ENCODE measurements at regions not wholly inside any gene's neighbourhood (a gene's known extent, or its start where the extent isn't known, plus 50 kb on each side); places are given as distances from the start of the nearest gene placed in this dataset.
"Not testable (repeated sequence)": the region's sequence is repeated elsewhere in the genome, so short reads cannot be mapped to it uniquely, and the experiment has no call there.

DNA sequence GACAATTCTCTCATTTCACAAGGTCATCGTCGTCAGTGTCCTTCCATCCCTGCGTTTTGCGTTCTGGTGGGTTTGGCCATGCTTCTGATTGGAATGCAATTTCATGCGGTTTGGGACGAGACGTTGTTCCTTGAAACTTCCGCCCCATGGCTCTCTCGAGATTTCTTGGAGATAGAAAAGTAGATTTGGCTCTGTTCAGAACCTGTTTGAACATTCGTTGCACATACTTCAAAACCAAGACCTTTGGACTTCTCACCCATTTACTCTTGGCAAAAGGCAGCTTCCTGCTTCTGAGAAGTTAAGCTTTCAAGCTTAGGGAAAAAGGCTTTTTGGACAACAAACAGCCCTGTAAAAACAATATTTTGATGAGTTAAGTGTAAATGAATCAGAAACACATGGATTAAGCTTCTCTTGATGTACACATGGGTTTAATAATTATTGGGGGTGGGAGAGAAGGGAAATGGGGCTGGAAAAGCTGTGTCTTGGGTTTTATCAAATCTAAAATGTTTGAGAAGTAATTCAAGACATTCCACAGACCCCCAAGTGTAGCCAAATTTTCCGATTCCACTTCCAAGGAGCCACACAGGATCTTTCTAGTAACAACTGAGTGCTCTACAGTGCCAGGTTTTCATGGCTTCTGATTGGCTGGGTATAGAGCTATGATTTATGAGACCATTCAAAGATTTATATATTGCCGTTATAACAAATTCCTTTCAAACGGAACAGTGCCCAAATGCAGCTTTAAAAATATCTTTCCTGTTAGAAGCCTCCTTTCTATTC is 467.2 kb downstream of the MED13L start:
- no peak for DNase-seq

GRCh38 chr12:115806000-115806399 is 471.5 kb downstream of the MED13L start:
- DNase-seq, result no peak

- no peak for DNase-seq
These were observed 474.7 kb downstream of the MED13L start for GRCh38 chr12:115802767-115803166.

DNA sequence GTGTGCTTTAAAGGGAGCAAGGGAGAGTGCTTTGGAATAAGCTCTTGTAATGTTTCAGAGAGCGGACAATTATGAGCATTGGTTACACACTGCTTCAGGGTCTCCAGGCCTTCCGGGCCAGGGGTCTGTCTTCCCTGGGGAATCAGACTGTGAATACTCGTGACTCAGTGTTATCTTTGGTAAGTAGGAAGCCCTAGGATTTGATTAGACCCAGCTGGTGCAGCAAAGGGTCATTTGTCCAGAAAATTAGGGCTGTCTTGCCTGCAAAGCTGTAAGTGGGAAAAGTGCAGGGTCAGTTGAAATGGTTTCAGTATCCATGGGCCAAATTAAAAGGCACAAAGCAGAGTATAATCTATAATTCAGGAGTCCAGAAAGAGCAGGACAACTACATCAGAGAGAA is 475.6 kb downstream of the MED13L start:
- DNase-seq, result no peak

GRCh38 chr12:115799610-115800009 is 477.9 kb downstream of the MED13L start:
- no peak for DNase-seq

DNA sequence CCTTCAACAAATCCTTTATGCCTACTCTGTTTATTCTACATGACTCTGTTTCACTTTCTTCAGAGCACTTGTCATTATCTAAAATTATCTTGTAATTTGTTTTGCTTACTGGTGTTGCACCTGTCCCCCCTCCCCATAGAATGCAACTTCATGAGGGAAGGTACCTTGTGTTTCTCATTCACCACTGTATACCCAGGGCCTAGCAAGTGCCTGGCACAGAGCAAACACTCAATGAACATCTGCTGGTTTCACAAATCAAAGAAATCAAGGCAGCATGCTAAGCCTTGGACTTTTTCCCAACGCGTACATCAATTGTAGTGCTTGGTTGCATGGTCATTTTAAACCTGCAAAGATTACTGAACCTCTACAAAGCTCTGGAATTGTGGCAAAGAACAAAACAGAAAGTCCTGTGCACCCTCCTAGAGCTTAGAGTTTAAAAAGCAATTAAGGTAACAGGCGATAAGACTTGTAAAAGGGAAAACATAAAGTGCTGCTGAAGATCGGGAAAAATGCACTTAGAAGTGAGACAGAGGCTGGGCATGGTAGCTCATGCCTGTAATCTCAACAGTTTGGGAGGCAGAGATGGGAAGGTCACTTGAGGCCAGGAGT is 479.1 kb downstream of the MED13L start:
- DNase-seq, result no peak

GRCh38 chr12:115794659-115795081 is 482.8 kb downstream of the MED13L start:
- no peak for DNase-seq

DNA sequence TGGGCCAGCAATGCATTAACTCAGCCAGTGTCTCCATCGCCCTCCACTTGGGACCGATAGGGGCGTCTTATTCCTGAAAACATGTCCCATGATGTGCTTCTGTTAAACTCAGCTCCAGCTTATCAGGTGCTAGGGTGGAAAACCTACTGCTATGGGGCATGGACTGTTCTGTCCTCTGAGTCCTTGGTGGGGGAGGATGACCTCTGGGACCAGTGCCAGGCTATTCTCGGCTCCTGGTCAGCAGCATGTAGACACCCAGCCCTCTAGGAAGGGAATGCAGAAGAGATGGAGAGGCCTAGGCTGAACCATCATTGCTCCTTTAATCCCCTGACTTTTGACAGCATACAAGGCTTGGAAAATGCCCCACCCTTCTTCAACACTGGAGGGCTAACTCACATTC is 486.2 kb downstream of the MED13L start:
- DNase-seq, result no peak

DNA sequence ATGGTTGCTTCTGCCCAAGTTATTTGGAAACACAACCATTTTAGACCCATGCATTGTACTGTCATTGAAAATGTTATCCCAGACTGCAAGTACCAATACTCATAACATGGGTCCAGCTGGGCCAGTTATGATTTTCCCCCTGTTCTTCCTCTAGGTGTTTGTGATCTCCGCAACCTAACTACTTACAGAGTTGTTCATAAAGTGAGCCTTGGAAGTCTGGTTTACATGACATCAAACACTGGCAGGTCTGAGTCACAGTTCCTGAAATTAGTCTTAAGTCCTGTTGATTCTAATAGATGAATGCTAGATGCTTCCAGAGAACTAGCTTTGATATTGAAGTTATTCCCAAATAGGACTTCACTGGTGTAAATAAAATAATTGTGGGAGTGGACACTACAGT is 487.0 kb downstream of the MED13L start:
- no peak for DNase-seq

DNA sequence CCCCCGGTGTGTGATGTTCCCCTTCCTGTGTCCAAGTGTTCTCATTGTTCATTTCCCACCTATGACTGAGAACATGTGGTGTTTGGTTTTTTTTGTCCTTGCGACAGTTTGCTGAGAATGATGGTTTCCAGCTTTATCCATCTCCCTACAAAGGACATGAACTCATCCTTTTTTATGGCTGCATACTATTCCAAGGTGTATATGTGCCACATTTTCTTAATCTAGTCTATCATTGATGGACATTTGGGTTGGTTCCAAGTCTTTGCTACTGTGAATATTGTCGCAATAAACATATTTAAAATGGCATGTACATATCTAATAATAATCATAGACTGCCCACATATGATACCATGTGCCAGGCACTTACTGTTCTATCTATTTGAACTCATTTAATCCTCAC is 491.0 kb downstream of the MED13L start:
- DNase-seq, result not testable (repeated sequence)

DNA sequence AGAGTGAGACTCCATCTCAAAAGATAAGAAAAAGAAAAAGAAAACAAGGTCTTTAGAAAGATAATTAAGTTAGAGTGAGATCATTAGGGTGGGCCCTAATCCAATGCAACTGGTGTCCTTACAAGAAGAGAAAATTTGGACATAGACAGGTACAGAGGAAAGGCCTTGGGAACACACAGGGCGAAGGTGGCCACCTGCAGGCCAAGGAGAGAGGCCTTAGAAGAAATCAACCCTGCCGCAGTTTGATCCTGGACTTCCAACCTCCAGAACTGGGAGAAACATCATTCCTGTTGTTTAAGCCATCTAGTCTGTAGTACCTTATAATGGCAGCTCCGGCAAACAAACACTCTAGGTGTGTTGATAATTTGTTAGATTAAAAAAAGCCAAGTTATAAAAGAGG is 491.9 kb downstream of the MED13L start:
- DNase-seq, result no peak

- no peak for DNase-seq
These were observed 501.1 kb downstream of the MED13L start for GRCh38 chr12:115776399-115776798.

GRCh38 chr12:115774148-115774895 is 503.2 kb downstream of the MED13L start:
- DNase-seq, result no peak

GRCh38 chr12:115771601-115772000 is 505.9 kb downstream of the MED13L start:
- DNase-seq, result no peak

DNA sequence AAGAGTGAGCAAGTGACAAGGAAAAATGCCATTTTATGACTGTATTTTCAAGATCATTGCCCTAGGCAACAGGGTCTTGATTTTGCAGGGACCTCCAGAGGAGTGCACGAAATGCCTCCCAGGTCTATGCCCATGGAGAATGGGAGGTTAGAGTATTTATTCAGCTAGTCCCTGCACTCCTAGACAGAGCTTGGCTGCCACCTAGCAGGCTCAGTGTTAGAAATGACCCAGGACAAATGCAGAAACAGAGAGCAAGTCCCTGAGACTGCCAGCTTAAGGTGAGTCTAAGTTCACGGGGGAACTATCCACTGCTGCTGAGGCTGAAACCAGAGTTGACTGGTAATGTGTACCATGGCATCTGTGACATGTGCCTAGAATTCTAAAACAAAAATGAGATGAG is 506.4 kb downstream of the MED13L start:
- DNase-seq, result no peak

DNA sequence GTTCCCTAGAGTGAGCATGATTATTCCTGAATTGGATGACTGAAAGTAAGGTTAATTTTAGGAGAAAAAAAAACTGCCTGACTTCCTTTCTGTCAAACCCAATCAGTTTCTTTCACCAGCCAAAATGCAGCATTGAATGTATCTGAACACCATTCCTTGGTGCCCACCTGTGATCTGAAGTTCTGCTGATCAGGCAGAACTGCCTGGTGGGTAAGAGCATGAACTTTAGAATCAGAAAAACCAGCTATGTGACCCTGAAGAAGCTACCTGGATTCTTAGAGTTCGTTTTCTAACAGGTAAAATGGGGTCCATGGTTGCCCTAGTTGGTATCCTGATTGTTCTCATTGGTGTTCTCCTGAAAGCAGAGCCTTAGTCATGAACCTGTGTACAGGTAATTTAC is 506.9 kb downstream of the MED13L start:
- DNase-seq, result no peak

GRCh38 chr12:115767916-115768315 is 509.6 kb downstream of the MED13L start:
- DNase-seq, result no peak

DNA sequence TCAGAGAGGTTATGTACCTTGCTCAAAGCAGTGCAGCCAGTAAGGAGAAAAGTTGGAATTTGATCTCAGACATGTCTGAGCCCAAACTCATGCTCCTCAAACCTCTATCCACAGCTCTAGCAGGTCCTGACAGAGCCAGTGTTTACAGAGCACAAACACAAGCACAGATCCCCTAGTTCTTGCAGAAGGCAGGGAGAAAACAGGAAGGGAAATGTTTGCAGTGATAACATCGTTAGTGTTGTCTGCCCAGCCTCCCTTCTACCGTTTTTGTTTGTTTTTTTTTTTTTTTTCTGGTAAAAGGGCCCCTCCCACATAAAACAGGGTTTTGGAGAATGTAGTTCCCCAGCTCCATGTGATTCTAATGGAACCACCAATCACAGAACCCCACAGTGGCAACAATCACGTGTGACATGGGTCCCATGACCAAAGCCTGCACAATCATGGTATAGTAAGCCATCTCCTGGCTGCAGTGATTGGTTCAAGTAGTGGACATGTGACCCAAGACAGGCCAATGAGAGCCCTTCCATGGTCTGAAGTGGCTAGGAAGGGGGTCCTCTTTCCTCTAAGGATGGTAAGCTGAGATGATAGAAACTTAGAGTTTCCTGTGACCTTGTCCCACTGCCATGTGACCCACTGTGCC is 513.4 kb downstream of the MED13L start:
- no peak for DNase-seq

- DNase-seq, result no peak
These were observed 514.1 kb downstream of the MED13L start for GRCh38 chr12:115763376-115763775.

DNA sequence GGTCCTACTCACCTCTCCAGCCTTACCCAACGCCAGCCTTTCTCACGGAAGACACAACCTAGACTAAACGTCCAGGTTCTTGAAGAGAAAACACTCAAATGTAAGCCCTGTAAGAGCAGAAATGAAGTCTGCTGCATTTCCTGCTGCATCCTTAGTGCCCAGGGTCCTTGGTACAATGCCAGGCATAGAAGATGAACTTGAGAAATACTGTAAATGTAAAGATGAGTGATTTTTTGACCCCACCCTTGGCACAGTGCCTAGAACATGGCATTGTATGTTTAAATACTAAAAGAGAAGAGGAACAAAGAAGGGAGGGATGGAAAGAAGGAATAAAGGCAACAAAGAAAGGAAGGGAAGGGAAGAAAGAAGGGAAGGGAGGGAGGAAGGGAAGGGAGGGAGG is 514.6 kb downstream of the MED13L start:
- DNase-seq, result no peak

- no peak for DNase-seq
These were observed 515.7 kb downstream of the MED13L start for GRCh38 chr12:115761784-115762183.

DNA sequence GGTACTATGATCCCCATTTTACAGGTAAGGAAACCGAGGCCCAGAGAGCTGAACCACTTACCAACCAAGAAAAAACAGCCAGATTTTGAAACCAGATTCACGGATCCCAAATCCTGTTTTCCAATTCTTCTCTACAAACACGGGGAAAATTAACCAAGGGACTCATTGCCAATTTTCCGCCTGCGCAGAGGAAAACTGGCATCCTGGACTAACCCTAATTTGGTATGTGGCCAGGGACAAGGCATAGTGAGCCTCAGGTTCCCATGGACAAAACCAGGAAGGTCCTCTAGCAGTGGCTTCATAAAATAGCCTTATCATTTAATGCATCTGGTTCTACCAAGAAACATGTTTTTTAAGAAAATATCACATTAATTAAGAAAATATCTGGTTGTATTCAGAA is 517.3 kb downstream of the MED13L start:
- no peak for DNase-seq

GRCh38 chr12:115758877-115759620 is 518.4 kb downstream of the MED13L start:
- no peak for DNase-seq
